ENCODE measurements at regions not wholly inside any gene's neighbourhood (a gene's known extent, or its start where the extent isn't known, plus 50 kb on each side); places are given as distances from the start of the nearest gene placed in this dataset.

DNA sequence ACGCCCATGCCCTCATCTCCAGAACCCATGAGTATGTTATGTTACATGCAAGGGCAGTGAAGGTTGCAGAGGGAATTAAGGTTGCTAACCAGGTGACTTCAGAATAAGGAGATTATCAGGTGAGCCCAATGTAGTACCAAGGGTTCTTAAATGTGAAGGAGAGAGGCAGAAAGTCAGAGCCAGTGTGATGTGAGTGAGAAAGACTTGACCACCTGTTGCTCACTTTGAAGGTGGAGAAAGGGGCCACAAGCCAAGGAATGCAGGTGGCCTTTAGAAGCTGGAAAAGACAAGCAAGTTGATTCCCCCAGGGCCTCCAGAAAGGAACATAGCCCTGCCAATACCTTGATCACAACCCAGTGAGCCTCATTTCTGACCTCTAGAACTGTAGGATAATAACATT is 84.7 kb upstream of the CLDN14 start:
- TF ChIP-seq, protein P1, sequence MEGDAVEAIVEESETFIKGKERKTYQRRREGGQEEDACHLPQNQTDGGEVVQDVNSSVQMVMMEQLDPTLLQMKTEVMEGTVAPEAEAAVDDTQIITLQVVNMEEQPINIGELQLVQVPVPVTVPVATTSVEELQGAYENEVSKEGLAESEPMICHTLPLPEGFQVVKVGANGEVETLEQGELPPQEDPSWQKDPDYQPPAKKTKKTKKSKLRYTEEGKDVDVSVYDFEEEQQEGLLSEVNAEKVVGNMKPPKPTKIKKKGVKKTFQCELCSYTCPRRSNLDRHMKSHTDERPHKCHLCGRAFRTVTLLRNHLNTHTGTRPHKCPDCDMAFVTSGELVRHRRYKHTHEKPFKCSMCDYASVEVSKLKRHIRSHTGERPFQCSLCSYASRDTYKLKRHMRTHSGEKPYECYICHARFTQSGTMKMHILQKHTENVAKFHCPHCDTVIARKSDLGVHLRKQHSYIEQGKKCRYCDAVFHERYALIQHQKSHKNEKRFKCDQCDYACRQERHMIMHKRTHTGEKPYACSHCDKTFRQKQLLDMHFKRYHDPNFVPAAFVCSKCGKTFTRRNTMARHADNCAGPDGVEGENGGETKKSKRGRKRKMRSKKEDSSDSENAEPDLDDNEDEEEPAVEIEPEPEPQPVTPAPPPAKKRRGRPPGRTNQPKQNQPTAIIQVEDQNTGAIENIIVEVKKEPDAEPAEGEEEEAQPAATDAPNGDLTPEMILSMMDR (IDR thresholded peaks at IDR 0.05; ENCODE audit: low read length, missing control alignments), result no peak
- no peak overlapping the region for H3K4me3 ChIP-seq (replicated peaks; ENCODE audit: low read depth, low read length)
- DNase-seq (ENCODE audit: low read depth), result no peak

DNA sequence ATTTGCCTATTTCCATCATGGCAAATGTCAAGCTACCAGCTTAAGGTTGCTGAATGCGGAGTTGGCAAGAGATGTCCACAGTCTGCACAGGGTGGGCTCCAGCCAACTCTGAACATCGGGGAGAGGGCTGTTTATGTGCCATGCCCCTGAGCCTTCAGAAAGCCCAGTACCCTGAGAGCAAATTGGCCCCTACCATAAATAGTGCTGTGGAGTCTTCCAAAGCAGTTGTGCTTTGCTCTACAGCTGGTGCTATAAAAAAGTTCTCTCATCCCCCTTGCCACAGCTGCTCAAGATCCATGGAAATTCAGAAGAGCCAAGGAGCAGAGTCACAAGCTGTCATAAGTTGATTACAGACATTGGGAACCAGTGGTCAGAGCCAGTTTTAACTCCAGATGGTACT is 85.6 kb upstream of the CLDN14 start:
- H3K4me3 ChIP-seq (replicated peaks; ENCODE audit: low read depth, low read length), result no peak overlapping the region
- no peak for DNase-seq (ENCODE audit: low read depth)
- TF ChIP-seq, protein P1 (IDR thresholded peaks at IDR 0.05; ENCODE audit: low read length, missing control alignments), result no peak

DNA sequence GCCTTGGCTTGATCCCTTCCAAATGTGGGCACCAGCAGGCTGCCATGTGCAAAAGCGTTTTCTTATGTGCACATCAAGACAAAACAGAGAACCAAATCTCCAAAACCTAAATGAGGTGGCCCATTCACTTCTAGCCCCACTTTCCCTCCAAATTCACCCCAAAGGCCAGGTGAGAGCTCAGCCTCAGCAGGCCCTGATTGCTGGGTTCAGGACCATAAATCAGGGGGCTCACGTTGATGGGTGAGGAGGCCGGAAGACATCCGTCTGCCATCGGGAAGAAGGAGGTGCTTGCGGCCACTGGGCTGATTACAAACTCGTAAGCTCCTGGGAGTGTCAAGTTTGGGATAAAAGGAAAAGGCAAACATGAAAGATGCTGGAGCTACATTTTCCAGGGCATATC is 86.7 kb upstream of the CLDN14 start:
- TF ChIP-seq, protein P1 (IDR thresholded peaks at IDR 0.05; ENCODE audit: low read length, missing control alignments), result no peak
- H3K4me3 ChIP-seq (replicated peaks; ENCODE audit: low read depth, low read length), result no peak overlapping the region
- no peak for DNase-seq (ENCODE audit: low read depth)

DNA sequence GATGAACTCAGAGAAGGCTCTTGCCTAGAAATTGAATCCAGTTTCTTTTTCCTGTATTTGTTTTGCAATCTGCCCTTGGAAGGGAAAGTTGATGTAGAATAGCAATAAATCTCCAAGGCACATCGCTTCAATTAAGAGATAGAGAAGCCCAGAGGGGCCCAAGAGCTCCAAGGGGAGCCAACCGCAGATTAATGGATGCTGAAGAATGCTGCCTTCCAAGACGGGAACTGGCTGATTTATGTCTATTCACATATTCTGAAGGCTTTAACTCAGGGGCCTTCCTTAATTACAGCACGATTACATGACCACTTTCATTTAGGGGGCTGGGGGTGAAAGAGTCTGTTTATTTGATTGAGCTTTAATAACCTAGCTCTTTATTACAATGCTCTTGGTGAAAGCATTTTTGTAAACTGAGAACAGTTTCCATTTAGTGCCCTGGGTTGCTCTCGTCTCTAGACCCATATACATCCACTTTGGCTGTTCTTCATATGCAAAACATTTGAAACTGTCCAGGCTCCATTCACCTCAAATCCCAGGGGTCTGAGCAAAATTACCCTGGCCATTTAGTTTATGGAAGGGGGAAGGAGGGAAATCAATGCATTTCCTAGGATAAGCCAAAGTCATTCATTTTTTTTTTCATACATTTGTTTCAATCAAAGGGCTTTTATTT is 87.4 kb upstream of the CLDN14 start:
- TF ChIP-seq, protein P1 (IDR thresholded peaks at IDR 0.05; ENCODE audit: low read length, missing control alignments), result no peak
- no peak for DNase-seq (ENCODE audit: low read depth)
- H3K4me3 ChIP-seq (replicated peaks; ENCODE audit: low read depth, low read length), result no peak overlapping the region

DNA sequence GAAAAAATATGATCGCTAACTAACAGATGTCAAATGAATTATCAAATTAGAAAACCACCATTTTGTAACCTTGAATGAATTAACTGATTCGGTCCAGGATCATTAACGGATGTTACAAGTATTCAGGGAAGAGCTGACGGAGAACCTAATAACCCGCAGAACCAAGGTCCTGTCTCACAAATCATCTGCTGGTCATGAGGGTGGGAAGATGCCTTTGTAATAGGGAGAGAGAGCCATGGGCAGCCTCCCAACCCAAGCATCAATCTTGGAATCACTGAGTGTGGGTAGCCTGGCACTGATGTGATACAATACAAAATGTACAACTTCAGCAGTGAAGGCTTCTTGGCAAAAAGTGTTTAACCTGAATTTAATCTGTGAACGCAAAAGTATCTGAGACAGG is 89.6 kb upstream of the CLDN14 start:
- no peak for DNase-seq (ENCODE audit: low read depth)
- TF ChIP-seq, protein P1 (IDR thresholded peaks at IDR 0.05; ENCODE audit: low read length, missing control alignments), result no peak

DNA sequence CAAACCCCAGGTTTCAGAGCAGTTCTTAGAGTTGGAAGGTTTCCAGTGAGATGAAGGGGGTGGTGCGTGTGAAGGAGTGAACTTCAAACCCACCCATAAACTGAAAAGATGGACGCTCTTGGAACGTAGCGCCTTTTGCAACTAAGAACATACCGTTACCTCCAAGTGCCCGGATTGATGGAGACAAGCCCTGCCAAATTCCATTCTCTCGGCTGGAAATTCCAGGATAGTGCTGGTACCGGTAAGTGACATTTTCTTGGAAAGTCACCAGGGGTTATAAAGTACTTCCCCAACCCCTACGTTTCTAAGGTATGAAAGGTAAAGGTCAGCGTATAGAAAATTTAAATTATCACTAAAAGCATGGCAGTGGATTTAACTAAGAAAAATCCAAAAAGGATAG is 91.6 kb upstream of the CLDN14 start:
- no peak for DNase-seq (ENCODE audit: low read depth)
- TF ChIP-seq, protein P1 (IDR thresholded peaks at IDR 0.05; ENCODE audit: low read length, missing control alignments), result no peak
- no peak overlapping the region for H3K4me3 ChIP-seq (replicated peaks; ENCODE audit: low read depth, low read length)

More for the DNA sequence above, 89.6 kb upstream of the CLDN14 start:
- no peak overlapping the region for H3K4me3 ChIP-seq (replicated peaks; ENCODE audit: low read depth, low read length)

DNA sequence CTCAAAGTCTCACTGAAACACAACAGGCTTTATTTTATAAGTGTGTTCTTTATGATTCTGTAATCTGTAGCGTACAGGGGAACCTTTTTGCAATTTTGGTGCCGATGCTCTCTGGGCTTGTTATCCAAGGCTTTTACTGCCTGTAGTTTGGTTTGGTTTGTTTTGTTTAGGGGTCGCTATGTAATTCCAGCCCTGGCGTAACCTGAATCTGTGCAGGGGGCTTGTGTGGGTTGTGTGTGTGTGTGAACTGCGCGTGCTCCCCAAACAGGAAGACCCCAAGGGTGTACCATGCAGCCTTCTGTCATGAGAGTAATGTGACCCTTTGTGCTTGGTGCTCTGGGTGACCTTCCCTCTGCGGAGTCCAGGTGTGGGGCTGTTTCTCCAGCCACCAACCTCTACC is 92.1 kb upstream of the CLDN14 start:
- DNase-seq (ENCODE audit: low read depth), result no peak
- TF ChIP-seq, protein P1 (IDR thresholded peaks at IDR 0.05; ENCODE audit: low read length, missing control alignments), result no peak
- H3K4me3 ChIP-seq (replicated peaks; ENCODE audit: low read depth, low read length), result no peak overlapping the region

All from fibroblast of pulmonary artery (primary cell).